Sigmoid colon (tissue), 6 donors: ENCODE measurements at regions not wholly inside any gene's neighbourhood (a gene's known extent, or its start where the extent isn't known, plus 50 kb on each side); places are given as distances from the start of the nearest gene placed in this dataset.

Experiments
- DNase-seq: peaks from one replicate; pipeline ENCODE4 v3.0.0-alpha.2; 2019
- H3K27ac ChIP-seq, 4 donors: fragments of 200-600 bp; sonication (generic); one replicate each; pipeline ENCODE4 v1.5.1; 2016 to 2019; ENCODE audit warnings: mild to moderate bottlenecking in 1 of 4
- H3K27me3 ChIP-seq, 3 donors: fragments of 200-600 bp; sonication (generic); one replicate each; pipeline ENCODE4 v1.5.1; 2019; ENCODE audit warnings: mild to moderate bottlenecking in 1 of 3
- H3K36me3 ChIP-seq, 4 donors: fragments of 200-600 bp; sonication (generic); one replicate each; pipeline ENCODE4 v1.5.1; 2016 to 2019
- H3K4me1 ChIP-seq, 4 donors: fragments of 200-600 bp; sonication (generic); one replicate each; pipeline ENCODE4 v1.5.1; 2017 to 2019
- H3K4me3 ChIP-seq, 4 donors: fragments of 200-600 bp; sonication (generic); one replicate each; pipeline ENCODE4 v1.5.1; 2017 to 2019; ENCODE audit warnings: mild to moderate bottlenecking in 2 of 4, moderate library complexity in 1 of 4
- H3K9me3 ChIP-seq, 4 donors: fragments of 200-600 bp in 3 of 4; sonication (generic) in 3 of 4; one replicate each; pipeline versions ENCODE4 v1.5.1 to v1.6.1; 2013 to 2019
- EP300 ChIP-seq, 4 donors: sonication (generic); formaldehyde crosslinking; IDR thresholded peaks; one replicate each; pipeline ENCODE4 v1.6.1; 2017; ENCODE audit warnings: antibody characterized with exemption in 4 of 4
- POLR2A ChIP-seq, 2 donors: fragments of 450-650 bp; IDR thresholded peaks; one replicate each; pipeline ENCODE4 v1.6.1; 2016; ENCODE audit warnings: antibody characterized with exemption in 2 of 2, mild to moderate bottlenecking in 2 of 2, moderate library complexity in 2 of 2
- POLR2AphosphoS5 ChIP-seq, 4 donors: sonication (generic); formaldehyde crosslinking; IDR thresholded peaks; one replicate each; pipeline ENCODE4 v1.6.1; 2017; ENCODE audit warnings: antibody characterized with exemption in 4 of 4
- WGBS, 2 donors: extraction: QIAGEN DNeasy Blood & Tissue Kit; methylation state at CpG; one replicate each; pipeline ENCODE4 v1.1.7; 2013; 5-methylcytosine and 5-hydroxymethylcytosine counted together
- intact Hi-C: fragments of 100-400 bp; cut with DNase I; formaldehyde crosslinking; loops from one replicate; pipeline ENCODE4 v1.15.1; 2023
- TF ChIP-seq, protein P1 (sequence below), 4 experiments: fragments of 450-650 bp in 3 of 4; fragments of 200-600 bp in 1 of 4; IDR thresholded peaks; one replicate each; pipeline ENCODE4 v1.5.1; 2016 to 2019; ENCODE audit warnings: antibody characterized with exemption in 4 of 4, mild to moderate bottlenecking in 3 of 4, moderate library complexity in 2 of 4
- donor health status: healthy with polysubstance abuse.
- donor health status: healthy.

- H3K4me1 ChIP-seq: no peaks in the 10 kb centered on the region
- no peak overlapping the region for H3K4me3 ChIP-seq
- no peak overlapping the region for H3K27ac ChIP-seq
- DNase-seq: no peak
- H3K27me3 ChIP-seq: peaks cover 0 to 37% (median 0%) of the 10 kb centered on the region in 3 donors
- no peaks in the 10 kb centered on the region for H3K9me3 ChIP-seq
- no peaks in the 10 kb centered on the region for H3K36me3 ChIP-seq
- TF ChIP-seq, protein P1, sequence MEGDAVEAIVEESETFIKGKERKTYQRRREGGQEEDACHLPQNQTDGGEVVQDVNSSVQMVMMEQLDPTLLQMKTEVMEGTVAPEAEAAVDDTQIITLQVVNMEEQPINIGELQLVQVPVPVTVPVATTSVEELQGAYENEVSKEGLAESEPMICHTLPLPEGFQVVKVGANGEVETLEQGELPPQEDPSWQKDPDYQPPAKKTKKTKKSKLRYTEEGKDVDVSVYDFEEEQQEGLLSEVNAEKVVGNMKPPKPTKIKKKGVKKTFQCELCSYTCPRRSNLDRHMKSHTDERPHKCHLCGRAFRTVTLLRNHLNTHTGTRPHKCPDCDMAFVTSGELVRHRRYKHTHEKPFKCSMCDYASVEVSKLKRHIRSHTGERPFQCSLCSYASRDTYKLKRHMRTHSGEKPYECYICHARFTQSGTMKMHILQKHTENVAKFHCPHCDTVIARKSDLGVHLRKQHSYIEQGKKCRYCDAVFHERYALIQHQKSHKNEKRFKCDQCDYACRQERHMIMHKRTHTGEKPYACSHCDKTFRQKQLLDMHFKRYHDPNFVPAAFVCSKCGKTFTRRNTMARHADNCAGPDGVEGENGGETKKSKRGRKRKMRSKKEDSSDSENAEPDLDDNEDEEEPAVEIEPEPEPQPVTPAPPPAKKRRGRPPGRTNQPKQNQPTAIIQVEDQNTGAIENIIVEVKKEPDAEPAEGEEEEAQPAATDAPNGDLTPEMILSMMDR (IDR thresholded peaks at IDR 0.05): no peak
- TF ChIP-seq EP300 (IDR thresholded peaks at IDR 0.05): no peak
- intact Hi-C loops: no loop called here
- 48 to 49% methylated on average over 5 of the region's 5 CpGs for WGBS, 2 donors
Observed at GRCh38 chr3:44058868-44059203, 182.8 kb upstream of the TOPAZ1 start.

- 63 to 67% methylated on average over 5 of the region's 5 CpGs for WGBS, 2 donors
- no peak overlapping the region for H3K27ac ChIP-seq
- no peaks in the 10 kb centered on the region for H3K4me1 ChIP-seq
- DNase-seq: no peak
- no peak overlapping the region for H3K4me3 ChIP-seq
- H3K36me3 ChIP-seq: no peaks in the 10 kb centered on the region
- intact Hi-C loops: no loop called here
- peaks cover 0 to 37% (median 0%) of the 10 kb centered on the region in 3 donors for H3K27me3 ChIP-seq
- H3K9me3 ChIP-seq: no peaks in the 10 kb centered on the region
- TF ChIP-seq POLR2A (IDR thresholded peaks at IDR 0.05) (no peak), POLR2AphosphoS5 (IDR thresholded peaks at IDR 0.05) (no peak), EP300 (IDR thresholded peaks at IDR 0.05) (no peak)
- TF ChIP-seq, protein P1 (IDR thresholded peaks at IDR 0.05): no peak
Observed at GRCh38 chr3:44060164-44060563, 181.5 kb upstream of the TOPAZ1 start.

DNA sequence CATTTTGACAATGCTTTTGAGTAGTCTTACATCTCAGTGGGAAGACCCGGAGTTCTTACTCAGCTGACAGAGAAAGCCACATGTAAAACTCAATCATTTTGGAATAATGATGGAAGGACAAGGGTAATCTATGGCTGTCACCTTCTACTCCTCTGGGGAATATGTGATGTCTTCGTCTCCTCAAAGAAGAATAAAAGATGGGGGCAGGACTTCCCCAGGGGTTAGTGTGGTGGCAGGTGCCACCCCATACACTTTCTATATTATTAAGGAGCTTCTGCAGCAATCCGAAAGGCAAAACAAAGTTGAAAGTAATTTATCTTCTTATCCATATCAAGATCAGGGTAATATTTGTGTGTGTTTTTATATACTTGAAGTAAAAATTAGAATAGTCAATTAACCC, 180.4 kb upstream of the TOPAZ1 start:
- H3K9me3 ChIP-seq: no peaks in the 10 kb centered on the region
- H3K27me3 ChIP-seq: peaks cover 0 to 37% (median 0%) of the 10 kb centered on the region in 3 donors

DNA sequence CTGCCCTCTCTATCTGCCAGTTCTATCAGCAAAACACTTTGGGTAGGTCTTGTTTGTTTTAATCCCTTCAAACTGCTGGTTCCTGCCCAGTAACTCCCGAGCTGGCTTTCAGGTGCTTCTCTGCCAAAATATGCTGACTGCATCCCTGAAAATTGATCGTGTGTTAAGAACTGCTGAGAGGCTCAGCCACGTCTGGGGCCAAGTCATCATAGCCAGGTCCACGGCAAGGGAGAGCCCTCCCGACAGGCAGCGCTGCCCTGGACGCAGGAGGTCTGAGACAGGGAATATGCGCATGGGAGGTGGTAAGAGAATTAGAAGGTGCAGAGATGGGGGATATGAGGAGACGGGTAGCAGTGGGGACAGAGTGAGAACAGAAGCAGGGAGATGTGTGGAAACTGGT, 179.7 kb upstream of the TOPAZ1 start:
- TF ChIP-seq EP300 (IDR thresholded peaks at IDR 0.05) (no peak), POLR2AphosphoS5 (IDR thresholded peaks at IDR 0.05) (no peak), POLR2A (IDR thresholded peaks at IDR 0.05) (no peak)
- TF ChIP-seq, protein P1 (IDR thresholded peaks at IDR 0.05): no peak
- intact Hi-C loops: no loop called here
- H3K4me1 ChIP-seq: no peaks in the 10 kb centered on the region
- no peaks in the 10 kb centered on the region for H3K9me3 ChIP-seq
- no peak overlapping the region for H3K4me3 ChIP-seq
- WGBS, 2 donors: 70 to 75% methylated on average over 9 of the region's 9 CpGs
- no peaks in the 10 kb centered on the region for H3K36me3 ChIP-seq
- H3K27ac ChIP-seq: no peak overlapping the region
- H3K27me3 ChIP-seq: peaks cover 0 to 37% (median 0%) of the 10 kb centered on the region in 3 donors
- DNase-seq: no peak

More for the DNA sequence above, 180.4 kb upstream of the TOPAZ1 start:
- no peaks in the 10 kb centered on the region for H3K36me3 ChIP-seq
- intact Hi-C loops: no loop called here
- no peaks in the 10 kb centered on the region for H3K4me1 ChIP-seq
- 79 to 82% methylated on average over 3 of the region's 3 CpGs for whole genome bisulfite sequencing, 2 donors
- DNase-seq: no peak
- no peak overlapping the region for H3K27ac ChIP-seq
- H3K4me3 ChIP-seq: no peak overlapping the region
- TF ChIP-seq POLR2AphosphoS5 (IDR thresholded peaks at IDR 0.05) (no peak), EP300 (IDR thresholded peaks at IDR 0.05) (no peak), POLR2A (IDR thresholded peaks at IDR 0.05) (no peak)
- TF ChIP-seq, protein P1 (IDR thresholded peaks at IDR 0.05): no peak

DNA sequence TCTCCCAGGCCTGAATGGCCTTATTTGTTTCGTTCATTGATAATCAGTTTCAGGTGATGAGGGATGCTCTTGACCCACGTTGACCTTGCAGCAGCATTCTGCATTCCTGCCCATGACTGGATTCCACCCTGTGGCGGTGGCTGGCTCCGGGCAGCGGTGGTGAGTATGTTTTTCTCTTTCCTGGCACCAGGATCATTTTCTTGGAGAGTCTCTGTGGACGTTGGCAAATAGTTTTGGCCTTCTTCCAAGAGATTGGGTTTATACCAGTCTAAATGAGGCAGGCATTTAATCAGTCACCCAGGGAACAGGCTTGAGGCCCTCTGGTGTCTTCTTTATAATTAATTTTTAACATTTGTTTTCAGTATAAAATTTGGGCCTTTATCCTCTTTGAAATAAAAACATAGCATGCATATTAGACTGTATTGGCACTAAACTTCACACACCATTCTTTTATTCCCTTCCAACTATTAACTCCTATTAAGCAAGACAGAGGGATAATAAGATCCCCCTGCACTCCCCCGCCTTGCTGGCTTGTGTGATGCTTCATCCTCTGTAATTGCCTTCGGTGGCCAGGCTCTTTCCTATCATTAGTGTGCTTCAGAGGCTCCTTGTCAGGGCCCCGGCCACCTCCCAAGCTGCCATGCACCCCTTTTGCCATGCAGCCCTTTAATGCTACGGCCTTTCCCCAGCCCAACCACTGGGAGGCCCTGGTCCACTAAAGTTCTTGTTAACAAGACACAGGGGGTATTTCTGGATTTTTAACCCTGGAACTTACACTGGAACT, 176.2 kb upstream of the TOPAZ1 start:
- no peaks in the 10 kb centered on the region for H3K36me3 ChIP-seq
- DNase-seq: no peak
- no peak overlapping the region for H3K27ac ChIP-seq
- peaks cover 0 to 15% (median 0%) of the 10 kb centered on the region in 3 donors for H3K27me3 ChIP-seq
- 41 to 71% methylated on average over 10 of the region's 10 CpGs for WGBS, 2 donors
- H3K9me3 ChIP-seq: no peaks in the 10 kb centered on the region
- TF ChIP-seq EP300 (IDR thresholded peaks at IDR 0.05) (no peak), POLR2AphosphoS5 (IDR thresholded peaks at IDR 0.05) (no peak), POLR2A (IDR thresholded peaks at IDR 0.05) (no peak)
- TF ChIP-seq, protein P1 (IDR thresholded peaks at IDR 0.05): no peak
- intact Hi-C loops: no loop called here
- no peak overlapping the region for H3K4me3 ChIP-seq
- H3K4me1 ChIP-seq: no peaks in the 10 kb centered on the region
